Mesenchymal stem cell (in vitro differentiated cells and primary cell): ENCODE measurements at regions not wholly inside any gene's neighbourhood (a gene's known extent, or its start where the extent isn't known, plus 50 kb on each side); places are given as distances from the start of the nearest gene placed in this dataset.

ENCODE experiments used
- DNase-seq: peaks from one replicate; pipeline ENCODE4 v3.0.0-alpha.2; 2013
- H2AFZ ChIP-seq: one replicate; pipeline ENCODE4 v1.6.1; 2013; ENCODE audit warnings: low read depth, mild to moderate bottlenecking, control low read depth, inconsistent platforms, low read length, moderate library complexity
- H2AK5ac ChIP-seq: 2 replicates; pipeline ENCODE4 v1.6.1; 2013; ENCODE audit warnings: low read length, moderate library complexity, mild to moderate bottlenecking, inconsistent platforms; ENCODE audit not compliant: severe bottlenecking
- H2BK120ac ChIP-seq: one replicate; pipeline ENCODE4 v1.6.1; 2013; ENCODE audit warnings: low read depth, mild to moderate bottlenecking, inconsistent platforms, low read length, moderate library complexity
- H2BK12ac ChIP-seq, 2 experiments: one replicate each; pipeline ENCODE4 v1.6.1; 2013; ENCODE audit warnings: inconsistent platforms in 2 of 2, low read length in 2 of 2, mild to moderate bottlenecking in 2 of 2, moderate library complexity in 2 of 2, control low read depth in 1 of 2
- H2BK15ac ChIP-seq: one replicate; pipeline ENCODE4 v1.6.1; 2013; ENCODE audit warnings: mild to moderate bottlenecking, low read depth, inconsistent platforms; ENCODE audit not compliant: poor library complexity, severe bottlenecking
- H2BK5ac ChIP-seq: 2 replicates; pipeline ENCODE4 v1.6.1; 2013; ENCODE audit warnings: low read depth, mild to moderate bottlenecking, low read length, control low read depth, inconsistent platforms; ENCODE audit not compliant: poor library complexity, severe bottlenecking
- H3K14ac ChIP-seq, 2 experiments: one replicate each; pipeline ENCODE4 v1.6.1; 2013; ENCODE audit warnings: inconsistent platforms in 2 of 2, low read length in 2 of 2, control low read depth in 1 of 2, mild to moderate bottlenecking in 1 of 2, moderate library complexity in 1 of 2
- H3K18ac ChIP-seq, 2 experiments: one replicate each; pipeline ENCODE4 v1.6.1; 2013; ENCODE audit warnings: inconsistent platforms in 2 of 2, low read length in 2 of 2, control low read depth in 1 of 2, low read depth in 1 of 2, mild to moderate bottlenecking in 1 of 2
- H3K23ac ChIP-seq, 2 experiments: one replicate each; pipeline ENCODE4 v1.6.1; 2013; ENCODE audit warnings: inconsistent platforms in 2 of 2, low read length in 2 of 2, mild to moderate bottlenecking in 2 of 2, moderate library complexity in 2 of 2, control low read depth in 1 of 2
- H3K27ac ChIP-seq: 2 replicates; pipeline ENCODE4 v1.5.1; 2013; ENCODE audit warnings: mild to moderate bottlenecking, moderate library complexity, low read length, control low read depth, inconsistent platforms; ENCODE audit not compliant: poor library complexity, severe bottlenecking
- H3K27me3 ChIP-seq, 2 experiments: 2 replicates each; pipeline versions ENCODE4 v1.6.1 to v1.7.0; 2013; ENCODE audit warnings: low read length in 2 of 2, mild to moderate bottlenecking in 2 of 2, moderate library complexity in 2 of 2, control low read depth in 1 of 2, inconsistent platforms in 1 of 2; ENCODE audit not compliant: control insufficient read depth in 1 of 2, insufficient read depth in 1 of 2
- H3K36me3 ChIP-seq, 2 experiments: 2 replicates each; pipeline versions ENCODE4 v1.6.1 to v1.7.0; 2013; ENCODE audit warnings: low read length in 2 of 2, control low read depth in 1 of 2, inconsistent platforms in 1 of 2, low read depth in 1 of 2, mild to moderate bottlenecking in 1 of 2; ENCODE audit not compliant: insufficient read depth in 2 of 2, control insufficient read depth in 1 of 2
- H3K4ac ChIP-seq, 2 experiments: one replicate each; pipeline ENCODE4 v1.6.1; 2013; ENCODE audit warnings: inconsistent platforms in 2 of 2, low read length in 2 of 2, mild to moderate bottlenecking in 2 of 2, moderate library complexity in 2 of 2, control low read depth in 1 of 2, low read depth in 1 of 2
- H3K4me1 ChIP-seq: 2 replicates; pipeline ENCODE4 v1.6.1; 2013; ENCODE audit warnings: low read depth, low read length, control low read depth; ENCODE audit not compliant: control insufficient read depth, insufficient read depth
- H3K4me2 ChIP-seq: 2 replicates; pipeline ENCODE4 v1.6.1; 2013; ENCODE audit warnings: low read length, mild to moderate bottlenecking, inconsistent platforms; ENCODE audit not compliant: poor library complexity, severe bottlenecking
- H3K4me3 ChIP-seq, 2 experiments: 2 replicates each; pipeline versions ENCODE4 v1.5.1 to v1.7.0; 2013; ENCODE audit warnings: low read length in 2 of 2, mild to moderate bottlenecking in 2 of 2, control low read depth in 1 of 2, low read depth in 1 of 2; ENCODE audit not compliant: insufficient read depth in 1 of 2
- H3K79me1 ChIP-seq: replicated peaks from 2 replicates; pipeline ENCODE4 v1.6.1; 2013; ENCODE audit warnings: mild to moderate bottlenecking, control low read depth, low read length, inconsistent platforms; ENCODE audit not compliant: poor library complexity, severe bottlenecking
- H3K9ac ChIP-seq: 2 replicates; pipeline ENCODE4 v1.7.0; 2013; ENCODE audit warnings: mild to moderate bottlenecking, low read length, moderate library complexity
- H3K9me3 ChIP-seq: 2 replicates; pipeline ENCODE4 v1.7.0; 2013; ENCODE audit warnings: mild to moderate bottlenecking, low read length; ENCODE audit not compliant: control insufficient read depth
- H4K8ac ChIP-seq: one replicate; pipeline ENCODE4 v1.6.1; 2013; ENCODE audit warnings: inconsistent platforms, mild to moderate bottlenecking, low read length, moderate library complexity
- H4K91ac ChIP-seq: one replicate; pipeline ENCODE4 v1.6.1; 2013; ENCODE audit warnings: mild to moderate bottlenecking, low read length, inconsistent platforms
- WGBS: methylation state at CpG from one replicate; pipeline ENCODE4 v1.1.7; 2013; ENCODE audit warnings: mixed read lengths; 5-methylcytosine and 5-hydroxymethylcytosine counted together

DNA sequence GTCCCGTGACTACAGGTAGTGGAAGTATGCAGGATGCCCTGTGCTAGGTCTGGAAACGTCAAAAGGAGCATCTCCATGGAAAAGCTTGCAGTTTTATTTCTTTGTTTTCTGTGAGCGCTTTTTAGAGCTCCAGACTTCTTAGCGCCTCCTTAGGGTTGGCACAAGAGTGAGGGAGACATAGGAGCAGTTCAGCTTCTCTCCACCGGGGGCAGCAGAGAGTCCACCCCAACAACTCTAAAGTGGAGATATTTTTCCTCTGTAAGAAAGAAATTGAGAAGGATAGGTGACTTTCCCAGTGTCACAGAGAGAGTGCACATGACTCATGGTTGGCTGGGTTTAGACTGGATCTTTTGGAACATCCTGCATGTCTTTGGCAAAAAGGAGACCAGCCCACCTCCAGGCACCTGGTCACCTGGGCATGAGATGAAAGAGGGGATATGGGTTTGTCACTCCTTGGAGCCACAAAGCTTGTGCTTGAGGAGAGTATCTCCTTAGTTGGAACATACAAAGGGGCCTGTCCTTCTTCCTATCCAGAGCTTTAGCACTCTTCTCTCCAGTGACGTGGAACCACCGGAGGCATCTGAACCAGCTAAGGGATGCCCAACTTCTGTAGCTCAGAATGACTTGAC lies 637.7 kb downstream of the SEMA5A start:
- Histone ChIP-seq H2BK15ac (no peak overlapping the region), H4K8ac (no peak overlapping the region), H3K4me1 (peaks cover 9% of the 10 kb centered on the region), H3K9me3 (no peaks in the 10 kb centered on the region), H3K4ac (no peak overlapping the region), H3K23ac (no peak overlapping the region), H4K91ac (no peak overlapping the region), H3K9ac (no peak overlapping the region), H2AK5ac (peak overlapping the region; percentile 82), H3K36me3 (peaks cover 0 to 2% of the 10 kb centered on the region in 2 experiments), H3K4me3 (no peak overlapping the region), H2BK5ac (no peak overlapping the region), H3K27me3 (no peaks in the 10 kb centered on the region), H3K18ac (no peak overlapping the region), H3K79me1 (no peaks in the 10 kb centered on the region), H2BK120ac (no peak overlapping the region), H2AFZ (no peak overlapping the region), H3K27ac (peak overlapping the region; percentile 86), H2BK12ac (no peak overlapping the region), H3K14ac (no peak overlapping the region), H3K4me2 (no peak overlapping the region)
- DNase-seq: peak; percentile 60
- 59% methylated on average over 7 of the region's 7 CpGs for WGBS

DNA sequence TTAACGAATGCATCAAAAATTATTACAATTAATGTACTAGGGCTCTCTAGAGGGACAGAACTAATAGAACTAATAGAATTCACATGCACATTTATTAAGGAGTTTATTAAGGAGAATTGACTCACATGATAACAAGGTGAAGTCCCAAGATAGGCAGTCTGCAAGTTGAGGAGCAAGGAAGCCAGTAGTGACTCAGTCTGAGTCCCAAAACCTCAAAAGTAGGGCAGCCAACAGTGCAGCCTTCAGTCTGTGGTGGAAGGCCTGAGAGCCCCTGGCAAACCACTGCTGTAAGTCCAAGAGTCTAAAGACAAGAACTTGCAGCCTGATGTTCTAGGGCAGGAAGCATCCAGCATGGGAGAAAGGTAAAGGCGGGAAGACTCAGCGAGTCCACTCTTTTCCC lies 633.8 kb downstream of the SEMA5A start:
- H3K4me2 ChIP-seq: no peak overlapping the region
- H3K27ac ChIP-seq: no peak overlapping the region
- no peak overlapping the region for H2AFZ ChIP-seq
- H4K91ac ChIP-seq: no peak overlapping the region
- H4K8ac ChIP-seq: no peak overlapping the region
- H3K4me3 ChIP-seq: no peak overlapping the region
- no peaks in the 10 kb centered on the region for H3K27me3 ChIP-seq
- no peak overlapping the region for H3K23ac ChIP-seq
- no peak overlapping the region for H3K14ac ChIP-seq
- H3K4me1 ChIP-seq: peaks cover 2% of the 10 kb centered on the region
- no peaks in the 10 kb centered on the region for H3K9me3 ChIP-seq
- H2BK12ac ChIP-seq: no peak overlapping the region
- no peak overlapping the region for H3K18ac ChIP-seq
- no peaks in the 10 kb centered on the region for H3K36me3 ChIP-seq
- 96% methylated on average over 2 of the region's 3 CpGs for WGBS
- H3K9ac ChIP-seq: no peak overlapping the region
- no peak for DNase-seq
- H2BK120ac ChIP-seq: no peak overlapping the region
- no peak overlapping the region for H2BK5ac ChIP-seq
- H3K4ac ChIP-seq: no peak overlapping the region
- H2AK5ac ChIP-seq: no peak overlapping the region
- no peaks in the 10 kb centered on the region for H3K79me1 ChIP-seq
- H2BK15ac ChIP-seq: no peak overlapping the region

DNA sequence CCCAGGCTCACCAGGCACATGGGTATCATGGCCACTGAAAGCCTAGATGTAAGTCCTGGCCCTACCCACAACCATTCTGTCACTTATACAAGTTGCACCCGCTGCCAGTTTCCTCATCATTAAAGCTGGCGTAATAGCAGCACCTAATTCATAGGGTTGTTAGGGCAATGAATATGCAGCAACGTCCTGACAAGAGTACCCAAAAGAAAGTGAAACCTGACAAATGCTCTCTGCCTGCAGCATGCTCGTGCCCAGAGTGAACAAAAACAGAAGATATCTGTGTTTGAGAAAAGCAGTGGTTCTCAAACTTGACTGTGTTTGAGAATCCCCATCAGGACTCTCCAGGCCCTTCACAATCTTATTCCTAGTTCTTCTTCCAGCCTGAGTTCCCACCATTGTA lies 632.4 kb downstream of the SEMA5A start:
- Histone ChIP-seq H3K9ac (no peak overlapping the region), H3K23ac (no peak overlapping the region), H2BK120ac (no peak overlapping the region), H2BK5ac (no peak overlapping the region), H3K4me2 (no peak overlapping the region), H3K79me1 (no peaks in the 10 kb centered on the region), H2AK5ac (no peak overlapping the region), H3K27ac (no peak overlapping the region), H4K8ac (peak overlapping the region; percentile 23), H3K4ac (no peak overlapping the region), H3K36me3 (no peaks in the 10 kb centered on the region), H2BK12ac (peak overlapping the region in 1 of 2 experiments; percentile 51), H3K27me3 (no peaks in the 10 kb centered on the region), H3K4me3 (no peak overlapping the region), H3K4me1 (no peaks in the 10 kb centered on the region), H3K14ac (no peak overlapping the region), H2AFZ (no peak overlapping the region), H2BK15ac (no peak overlapping the region), H4K91ac (no peak overlapping the region), H3K18ac (no peak overlapping the region), H3K9me3 (no peaks in the 10 kb centered on the region)
- DNase-seq: no peak
- 91% methylated on average over 4 of the region's 4 CpGs for WGBS

DNA sequence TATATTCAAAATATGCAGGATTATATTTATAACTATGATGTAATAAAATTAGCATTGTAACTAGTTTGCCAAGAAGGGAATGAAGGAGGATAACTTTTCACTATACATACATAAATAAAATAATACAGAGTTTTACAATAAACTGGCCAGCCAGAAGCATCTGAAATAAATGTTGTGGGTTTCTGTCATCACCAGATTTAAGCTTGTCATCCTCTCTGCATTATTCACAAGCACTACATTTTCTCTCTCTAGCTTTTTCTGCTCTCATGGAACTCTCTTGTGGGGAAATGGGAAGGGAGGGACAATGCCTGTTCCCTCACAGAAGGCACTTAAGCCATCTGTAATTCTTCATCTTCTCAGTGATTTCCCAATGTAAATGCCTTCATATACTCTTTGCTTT lies 626.8 kb downstream of the SEMA5A start:
- Histone ChIP-seq H2BK5ac (no peak overlapping the region), H3K27me3 (no peaks in the 10 kb centered on the region), H2AFZ (no peak overlapping the region), H3K79me1 (no peaks in the 10 kb centered on the region), H3K27ac (no peak overlapping the region), H2BK15ac (no peak overlapping the region), H2AK5ac (no peak overlapping the region), H3K36me3 (no peaks in the 10 kb centered on the region), H4K91ac (no peak overlapping the region), H2BK120ac (no peak overlapping the region), H4K8ac (no peak overlapping the region), H3K14ac (no peak overlapping the region), H3K9me3 (peaks cover 7% of the 10 kb centered on the region), H3K4ac (no peak overlapping the region), H3K4me1 (no peaks in the 10 kb centered on the region), H3K4me2 (no peak overlapping the region), H3K23ac (no peak overlapping the region), H3K9ac (no peak overlapping the region), H2BK12ac (no peak overlapping the region), H3K18ac (no peak overlapping the region), H3K4me3 (no peak overlapping the region)
- DNase-seq: no peak
